ENCODE measurements at regions not wholly inside any gene's neighbourhood (a gene's known extent, or its start where the extent isn't known, plus 50 kb on each side); places are given as distances from the start of the nearest gene placed in this dataset.
"Not testable (repeated sequence)": the region's sequence is repeated elsewhere in the genome, so short reads cannot be mapped to it uniquely, and the experiment has no call there.

GRCh38 chr18:6537475-6537874 lies 122.8 kb upstream of the L3MBTL4 start:
- no peak for DNase-seq

GRCh38 chr18:6541131-6541679 lies 126.5 kb upstream of the L3MBTL4 start:
- DNase-seq, result not testable (repeated sequence)

GRCh38 chr18:6542296-6542695 lies 127.6 kb upstream of the L3MBTL4 start:
- no peak for DNase-seq

GRCh38 chr18:6543330-6543908 lies 128.7 kb upstream of the L3MBTL4 start:
- DNase-seq, result peak; percentile 1

- DNase-seq, result no peak
These were observed 131.5 kb upstream of the L3MBTL4 start for GRCh38 chr18:6546229-6546628.

- DNase-seq, result no peak
These were observed 132.8 kb upstream of the L3MBTL4 start for GRCh38 chr18:6547476-6547875.

- DNase-seq, result no peak
These were observed 138.7 kb upstream of the L3MBTL4 start for GRCh38 chr18:6553234-6553900.

- DNase-seq, result no peak
These were observed 142.5 kb upstream of the L3MBTL4 start for GRCh38 chr18:6557057-6557769.

GRCh38 chr18:6557770-6558248 lies 143.1 kb upstream of the L3MBTL4 start:
- no peak for DNase-seq

- no peak for DNase-seq
These were observed 143.9 kb upstream of the L3MBTL4 start for GRCh38 chr18:6558446-6559156.

GRCh38 chr18:6559296-6559695 lies 144.6 kb upstream of the L3MBTL4 start:
- no peak for DNase-seq

- no peak for DNase-seq
These were observed 146.3 kb upstream of the L3MBTL4 start for GRCh38 chr18:6561016-6561415.

GRCh38 chr18:6561420-6561861 lies 146.7 kb upstream of the L3MBTL4 start:
- no peak for DNase-seq

- DNase-seq, result no peak
These were observed 147.2 kb upstream of the L3MBTL4 start for GRCh38 chr18:6561862-6562291.

GRCh38 chr18:6563896-6564295 lies 149.2 kb upstream of the L3MBTL4 start:
- DNase-seq, result no peak

GRCh38 chr18:6564950-6565814 lies 150.5 kb upstream of the L3MBTL4 start:
- DNase-seq, result no peak

- DNase-seq, result no peak
These were observed 151.0 kb upstream of the L3MBTL4 start for GRCh38 chr18:6565815-6566081.

GRCh38 chr18:6566338-6566911 lies 151.7 kb upstream of the L3MBTL4 start:
- DNase-seq, result no peak

GRCh38 chr18:6569813-6570212 lies 155.1 kb upstream of the L3MBTL4 start:
- no peak for DNase-seq

- no peak for DNase-seq
These were observed 156.0 kb upstream of the L3MBTL4 start for GRCh38 chr18:6570581-6571238.

GRCh38 chr18:6571239-6571602 lies 156.5 kb upstream of the L3MBTL4 start:
- DNase-seq, result no peak

Data from amniotic stem cell (primary cell).